Breast epithelium (tissue), 4 donors: ENCODE measurements at regions not wholly inside any gene's neighbourhood (a gene's known extent, or its start where the extent isn't known, plus 50 kb on each side); places are given as distances from the start of the nearest gene placed in this dataset.
"Not testable (repeated sequence)": the region's sequence is repeated elsewhere in the genome, so short reads cannot be mapped to it uniquely, and the experiment has no call there.

Source experiments
- DNase-seq, 2 donors: peaks; one replicate each; pipeline ENCODE4 v3.0.0-alpha.2; 2019; ENCODE audit warnings: low spot score in 2 of 2
- H3K27ac ChIP-seq, 2 donors: fragments of 200-600 bp; sonication (generic) in 1 of 2; one replicate each; pipeline ENCODE4 v1.5.1; 2016 to 2019; ENCODE audit warnings: mild to moderate bottlenecking in 1 of 2
- H3K27me3 ChIP-seq, 2 donors: fragments of 200-600 bp; sonication (generic) in 1 of 2; one replicate each; pipeline versions ENCODE4 v1.5.1 to v1.6.0; 2017 to 2019; ENCODE audit warnings: control low read depth in 1 of 2, mild to moderate bottlenecking in 1 of 2
- H3K36me3 ChIP-seq: fragments of 200-600 bp; one replicate; pipeline ENCODE4 v1.5.1; 2019
- H3K4me1 ChIP-seq, 2 donors: fragments of 200-600 bp; sonication (generic); one replicate each; pipeline ENCODE4 v1.5.1; 2016 to 2019; ENCODE audit warnings: control low read depth in 1 of 2
- H3K4me3 ChIP-seq, 3 donors: fragments of 200-600 bp; sonication (generic); 1 replicate in 2 of 3; 2 replicates in 1 of 3; pipeline ENCODE4 v1.5.1; 2016 to 2019; ENCODE audit warnings: mild to moderate bottlenecking in 3 of 3, moderate library complexity in 2 of 3
- H3K9me3 ChIP-seq, 2 donors: fragments of 200-600 bp; sonication (generic) in 1 of 2; one replicate each; pipeline ENCODE4 v1.5.1; 2016 to 2019; ENCODE audit warnings: control low read depth in 1 of 2
- CTCF ChIP-seq, 3 donors: fragments of 450-650 bp; IDR thresholded peaks; one replicate each; pipeline ENCODE4 v1.5.1; 2016 to 2017; ENCODE audit warnings: antibody characterized with exemption in 3 of 3, mild to moderate bottlenecking in 3 of 3, moderate library complexity in 3 of 3
- POLR2A ChIP-seq: fragments of 450-650 bp; IDR thresholded peaks from one replicate; pipeline ENCODE4 v1.6.1; 2016; ENCODE audit warnings: antibody characterized with exemption, mild to moderate bottlenecking, moderate library complexity
- POLR2AphosphoS5 ChIP-seq, 3 donors: sonication (generic); formaldehyde crosslinking; IDR thresholded peaks; one replicate each; pipeline ENCODE4 v1.6.1; 2017; ENCODE audit warnings: antibody characterized with exemption in 3 of 3
- intact Hi-C: fragments of 100-400 bp; cut with DNase I; formaldehyde crosslinking; loops from one replicate; pipeline ENCODE4 v1.15.1; 2023; ENCODE audit warnings: low total_unique reads

GRCh38 chr22:25472382-25472781, 92.1 kb upstream of the GRK3 start:
- no peak for DNase-seq
- H3K36me3 ChIP-seq: no peaks in the 10 kb centered on the region
- H3K9me3 ChIP-seq: no peaks in the 10 kb centered on the region
- no peak for TF ChIP-seq POLR2AphosphoS5 (IDR thresholded peaks at IDR 0.05)
- TF ChIP-seq CTCF (IDR thresholded peaks at IDR 0.05): no peak
- TF ChIP-seq POLR2A: no peak
- H3K4me1 ChIP-seq: peaks cover 0 to 3% of the 10 kb centered on the region in 2 donors
- H3K27ac ChIP-seq: no peak overlapping the region
- H3K4me3 ChIP-seq: no peak overlapping the region
- intact Hi-C loops: no loop called here
- H3K27me3 ChIP-seq: no peaks in the 10 kb centered on the region

GRCh38 chr22:25475257-25476022, 89.0 kb upstream of the GRK3 start:
- H3K27ac ChIP-seq: peak overlapping the region in 1 of 2 donors; percentile 15
- no peak for TF ChIP-seq CTCF (IDR thresholded peaks at IDR 0.05)
- no peak for TF ChIP-seq POLR2A
- no peak for TF ChIP-seq POLR2AphosphoS5 (IDR thresholded peaks at IDR 0.05)
- H3K36me3 ChIP-seq: no peaks in the 10 kb centered on the region
- no peaks in the 10 kb centered on the region for H3K27me3 ChIP-seq
- no peaks in the 10 kb centered on the region for H3K9me3 ChIP-seq
- H3K4me1 ChIP-seq: peaks cover 0 to 3% of the 10 kb centered on the region in 2 donors
- no peak for DNase-seq
- intact Hi-C loops: no loop called here
- H3K4me3 ChIP-seq: peak overlapping the region in 1 of 3 donors; percentile 27

GRCh38 chr22:25477358-25477757, 87.1 kb upstream of the GRK3 start:
- H3K4me1 ChIP-seq: peaks cover 0 to 3% of the 10 kb centered on the region in 2 donors
- no peaks in the 10 kb centered on the region for H3K27me3 ChIP-seq
- no peak for DNase-seq
- no peak for TF ChIP-seq POLR2AphosphoS5 (IDR thresholded peaks at IDR 0.05)
- TF ChIP-seq POLR2A: no peak
- no peak for TF ChIP-seq CTCF (IDR thresholded peaks at IDR 0.05)
- H3K9me3 ChIP-seq: no peaks in the 10 kb centered on the region
- H3K36me3 ChIP-seq: no peaks in the 10 kb centered on the region
- H3K27ac ChIP-seq: no peak overlapping the region
- no peak overlapping the region for H3K4me3 ChIP-seq
- intact Hi-C loops: no loop called here

GRCh38 chr22:25478111-25478510, 86.4 kb upstream of the GRK3 start:
- intact Hi-C loops: no loop called here
- Histone ChIP-seq H3K9me3 (no peaks in the 10 kb centered on the region), H3K36me3 (no peaks in the 10 kb centered on the region), H3K4me1 (peaks cover 0 to 3% of the 10 kb centered on the region in 2 donors), H3K4me3 (no peak overlapping the region), H3K27me3 (no peaks in the 10 kb centered on the region), H3K27ac (no peak overlapping the region)
- no peak for DNase-seq
- no peak for TF ChIP-seq CTCF (IDR thresholded peaks at IDR 0.05)
- no peak for TF ChIP-seq POLR2A
- TF ChIP-seq POLR2AphosphoS5 (IDR thresholded peaks at IDR 0.05): no peak

GRCh38 chr22:25478528-25478927, 85.9 kb upstream of the GRK3 start:
- Histone ChIP-seq H3K27me3 (no peaks in the 10 kb centered on the region), H3K27ac (peak overlapping the region in 1 of 2 donors; percentile 3), H3K9me3 (no peaks in the 10 kb centered on the region), H3K4me1 (peaks cover 0 to 3% of the 10 kb centered on the region in 2 donors), H3K36me3 (no peaks in the 10 kb centered on the region), H3K4me3 (no peak overlapping the region)
- intact Hi-C loops: no loop called here
- no peak for TF ChIP-seq POLR2A
- no peak for TF ChIP-seq CTCF (IDR thresholded peaks at IDR 0.05)
- TF ChIP-seq POLR2AphosphoS5 (IDR thresholded peaks at IDR 0.05): no peak
- DNase-seq: no peak

- H3K27ac ChIP-seq, DNase-seq, H3K4me1 ChIP-seq: not testable (repeated sequence)
Observed at GRCh38 chr22:25480868-25481267, 83.6 kb upstream of the GRK3 start.

More at GRCh38 chr22:25480868-25481267, 83.6 kb upstream of the GRK3 start:
- not testable (repeated sequence) for H3K9me3 ChIP-seq, H3K27me3 ChIP-seq, H3K4me3 ChIP-seq, H3K36me3 ChIP-seq
- intact Hi-C loops: loop anchor here (10.0 kb wide), 1 partner anchor 1146 kb away; no protein-coding TSS in a partner anchor
